HepG2 (cell line): ENCODE measurements at regions not wholly inside any gene's neighbourhood (a gene's known extent, or its start where the extent isn't known, plus 50 kb on each side); places are given as distances from the start of the nearest gene placed in this dataset.

Experiments
- ATAC-seq: fragments of 200-7000 bp; cut with Tn5 transposase; 3 replicates; pipeline ENCODE4 v1.9.1; 2020; ENCODE audit warnings: mild to moderate bottlenecking, moderate library complexity
- BruUV-seq: library from RNA; stranded (reverse); fragments of 400-500 nt; replicated peaks from 2 replicates; lab custom pipeline; 2021; lab: Mats Ljungman, UMichigan
- CTCF ChIA-PET: fragments of 300-600 bp; formaldehyde crosslinking; extraction: SDS; loops from one replicate; lab custom pipeline; 2021; ENCODE audit warnings: low total read pairs, inconsistent platforms, low intra/inter-chr PET ratio; lab: Yijun Ruan, JAX
- POLR2A ChIA-PET: fragments of 350-600 bp; sonication (Branson Sonifier 250); formaldehyde crosslinking; loops from one replicate; lab custom pipeline; 2020; ENCODE audit warnings: antibody characterized with exemption, inconsistent platforms; lab: Yijun Ruan, JAX
- DNase-seq: peaks from one replicate; pipeline ENCODE4 v3.0.0-alpha.2; 2015; ENCODE audit warnings: low spot score
- FAIRE-seq: peaks from 3 replicates; lab custom pipeline; 2011; peaks lifted over from hg19 to GRCh38; lab: Jason Lieb, UNC
- H2AFZ ChIP-seq: one replicate; pipeline ENCODE4 v1.6.1; 2011; ENCODE audit warnings: low read length, inconsistent platforms
- H3K27ac ChIP-seq: fragments of 300-600 bp; 3 replicates; pipeline ENCODE4 v1.8.0; 2011; ENCODE audit warnings: mixed run types, mild to moderate bottlenecking, mixed read lengths, low read length, inconsistent platforms; ENCODE audit not compliant: insufficient read depth; ENCODE audit errors: extremely low read length
- H3K27me3 ChIP-seq, 2 experiments: fragments of 200-600 bp in 1 of 2; 2 replicates in 1 of 2; 3 replicates in 1 of 2; pipeline versions ENCODE4 v1.6.0 to v1.8.0; 2011; ENCODE audit warnings: low read length in 2 of 2, mild to moderate bottlenecking in 2 of 2, moderate library complexity in 2 of 2, inconsistent platforms in 1 of 2; ENCODE audit not compliant: insufficient read depth in 2 of 2, control insufficient read depth in 1 of 2
- H3K36me3 ChIP-seq, 2 experiments: fragments of 200-600 bp in 1 of 2; replicated peaks in 1 of 2; 2 replicates in 1 of 2; 3 replicates in 1 of 2; pipeline versions ENCODE4 v1.5.1 to v1.8.0; 2011; ENCODE audit warnings: low read length in 2 of 2, inconsistent platforms in 1 of 2; ENCODE audit not compliant: insufficient read depth in 2 of 2, control insufficient read depth in 1 of 2
- H3K4me1 ChIP-seq: 2 replicates; pipeline ENCODE4 v1.5.1; 2012; ENCODE audit warnings: low read length, inconsistent platforms; ENCODE audit not compliant: insufficient read depth
- H3K4me2 ChIP-seq: 2 replicates; pipeline ENCODE4 v1.6.0; 2011; ENCODE audit warnings: low read depth, low read length, inconsistent platforms
- H3K4me3 ChIP-seq, 3 experiments: fragments of 200-600 bp in 1 of 3; sonication (generic), shearing (Covaris generic) in 1 of 3; replicated peaks in 1 of 3; 2 replicates each; pipeline ENCODE4 v1.5.1; 2011 to 2016; ENCODE audit warnings: low read length in 3 of 3, inconsistent platforms in 2 of 3, low read depth in 2 of 3, mild to moderate bottlenecking in 2 of 3, control low read depth in 1 of 3, mixed read lengths in 1 of 3; ENCODE audit not compliant: insufficient read depth in 1 of 3
- H3K79me2 ChIP-seq: one replicate; pipeline ENCODE4 v1.6.1; 2011; ENCODE audit warnings: low read length, inconsistent platforms; ENCODE audit not compliant: insufficient read depth
- H3K9ac ChIP-seq: 2 replicates; pipeline ENCODE4 v1.6.0; 2011; ENCODE audit warnings: mild to moderate bottlenecking, low read depth, low read length, inconsistent platforms; ENCODE audit not compliant: insufficient read depth
- H3K9me3 ChIP-seq: 2 replicates; pipeline ENCODE4 v1.5.1; 2012; ENCODE audit warnings: mild to moderate bottlenecking, low read length
- H4K20me1 ChIP-seq: 2 replicates; pipeline ENCODE4 v1.6.0; 2011; ENCODE audit warnings: inconsistent platforms, mild to moderate bottlenecking, low read length, moderate library complexity; ENCODE audit not compliant: insufficient read depth
- AKAP8 ChIP-seq: sonication (generic); formaldehyde crosslinking; IDR thresholded peaks from 2 replicates; pipeline ENCODE4 v1.5.1; 2020; ENCODE audit warnings: mild to moderate bottlenecking, missing genetic modification reagents
- ATF4 ChIP-seq, 2 experiments: fragments of 450-650 bp in 1 of 2; sonication (generic) in 1 of 2; formaldehyde crosslinking; IDR thresholded peaks; 2 replicates each; pipeline versions ENCODE4 v1.5.0 to v1.8.0; 2020 to 2022; ENCODE audit warnings: mild to moderate bottlenecking in 1 of 2, missing genetic modification reagents in 1 of 2
- ETV5 ChIP-seq: IDR thresholded peaks from 2 replicates; pipeline ENCODE4 v1.6.1; 2018; ENCODE audit warnings: missing biosample characterization, missing genetic modification reagents, inconsistent platforms, borderline replicate concordance
- FOSL2 ChIP-seq: sonication (generic); formaldehyde crosslinking; IDR thresholded peaks from 2 replicates; pipeline ENCODE4 v1.4.0; 2020; ENCODE audit warnings: missing genetic modification reagents
- GATAD1 ChIP-seq: IDR thresholded peaks from 2 replicates; pipeline ENCODE4 v1.6.1; 2016; ENCODE audit warnings: missing genetic modification reagents, missing compliant biosample characterization
- GPN1 ChIP-seq: sonication (generic); formaldehyde crosslinking; IDR thresholded peaks from 2 replicates; pipeline ENCODE4 v1.5.1; 2020; ENCODE audit warnings: missing genetic modification reagents, borderline replicate concordance
- HNF4G ChIP-seq, 2 experiments: sonication (generic) in 1 of 2; formaldehyde crosslinking in 1 of 2; IDR thresholded peaks; 2 replicates each; pipeline versions ENCODE4 v1.4.0 to v1.6.1; 2011 to 2020; ENCODE audit warnings: borderline replicate concordance in 2 of 2, low read depth in 2 of 2, mild to moderate bottlenecking in 2 of 2, low read length in 1 of 2, missing genetic modification reagents in 1 of 2, moderate library complexity in 1 of 2
- HNRNPK ChIP-seq: fragments of 200-400 bp; formaldehyde crosslinking; IDR thresholded peaks from 2 replicates; pipeline ENCODE4 v1.6.1; 2018; ENCODE audit warnings: low read length, low read depth, moderate library complexity, mild to moderate bottlenecking; ENCODE audit not compliant: poor library complexity, severe bottlenecking
- HOXA5 ChIP-seq: sonication (generic); formaldehyde crosslinking; IDR thresholded peaks from 2 replicates; pipeline ENCODE4 v1.4.0; 2020; ENCODE audit warnings: missing genetic modification reagents
- LRRFIP1 ChIP-seq: sonication (generic); formaldehyde crosslinking; conservative IDR thresholded peaks from 2 replicates; pipeline ENCODE4 v1.4.0; 2020; ENCODE audit warnings: missing genetic modification reagents
- PHF5A ChIP-seq: IDR thresholded peaks from one replicate; pipeline ENCODE4 v1.6.1; 2018; ENCODE audit warnings: low read depth, missing genetic modification reagents; ENCODE audit not compliant: unreplicated experiment
- PLRG1 ChIP-seq: fragments of 450-650 bp; conservative IDR thresholded peaks from 2 replicates; pipeline ENCODE4 v1.6.1; 2016
- SYNCRIP ChIP-seq: fragments of 200-400 bp; formaldehyde crosslinking; IDR thresholded peaks from 2 replicates; pipeline ENCODE4 v1.6.1; 2018; ENCODE audit warnings: mild to moderate bottlenecking, low read depth, low read length; ENCODE audit not compliant: insufficient read depth
- ZMYM4 ChIP-seq: sonication (generic); formaldehyde crosslinking; IDR thresholded peaks from 2 replicates; pipeline ENCODE4 v1.8.1; 2023; ENCODE audit warnings: mild to moderate bottlenecking, missing genetic modification reagents
- ZNF232 ChIP-seq: sonication (generic); formaldehyde crosslinking; IDR thresholded peaks from 2 replicates; pipeline ENCODE4 v1.4.0; 2020; ENCODE audit warnings: missing genetic modification reagents, borderline replicate concordance
- ZNF296 ChIP-seq: sonication (generic); formaldehyde crosslinking; conservative IDR thresholded peaks from 2 replicates; pipeline ENCODE4 v1.5.0; 2020; ENCODE audit warnings: mild to moderate bottlenecking, missing genetic modification reagents
- ZNF3 ChIP-seq: IDR thresholded peaks from 2 replicates; pipeline ENCODE4 v1.7.0; 2017; ENCODE audit warnings: inconsistent platforms
- in situ Hi-C: cut with HindIII; loops from 2 replicates; pipeline ENCODE4 v1.10.0; 2017; ENCODE audit warnings: low pct_unique_long_range_greater_than_20kb; ENCODE audit not compliant: extremely low pct_ligation_motif_present
- intact Hi-C: fragments of 100-400 bp; cut with micrococcal nuclease; formaldehyde crosslinking; loops from one replicate; pipeline ENCODE4 v1.10.0; 2022; ENCODE audit not compliant: unreplicated experiment

GRCh38 chr4:124469981-124470380 lies 242.6 kb downstream of the ANKRD50 start:
- Histone ChIP-seq H3K9me3 (no peaks in the 10 kb centered on the region), H3K36me3 (no peaks in the 10 kb centered on the region), H3K79me2 (no peaks in the 10 kb centered on the region), H2AFZ (no peak overlapping the region), H3K9ac (no peak overlapping the region), H3K27ac (no peak overlapping the region), H3K27me3 (no peaks in the 10 kb centered on the region; a peak in 1 of 5 replicates), H3K4me3 (no peak overlapping the region), H3K4me1 (no peaks in the 10 kb centered on the region), H3K4me2 (no peak overlapping the region), H4K20me1 (no peaks in the 10 kb centered on the region)
- FAIRE-seq (no peak), DNase-seq (no peak), ATAC-seq (no peak)
- in situ Hi-C loops (no loop called here), intact Hi-C loops (no loop called here)
- no TSS peak for BruUV-seq
- POLR2A ChIA-PET = no interaction called here
- no peak for TF ChIP-seq ZNF296 (CRISPR knock-in tag)
- no peak for TF ChIP-seq ZMYM4 (CRISPR knock-in tag)
- TF ChIP-seq SYNCRIP = no peak
- TF ChIP-seq HNRNPK = no peak
- TF ChIP-seq ZNF232 (CRISPR knock-in tag) = no peak
- no peak for TF ChIP-seq HOXA5 (CRISPR knock-in tag)
- TF ChIP-seq GATAD1 (CRISPR knock-in tag) = no peak
- TF ChIP-seq PLRG1 = no peak
- no peak for TF ChIP-seq PHF5A (CRISPR knock-in tag)
- TF ChIP-seq AKAP8 (CRISPR knock-in tag) = no peak
- TF ChIP-seq ZNF3 (CRISPR knock-in tag) = no peak
- TF ChIP-seq ETV5 (CRISPR knock-in tag) = no peak
- no peak for TF ChIP-seq LRRFIP1 (CRISPR knock-in tag)
- no peak for TF ChIP-seq ATF4 (CRISPR knock-in tag; IDR thresholded peaks at IDR 0.05)
- TF ChIP-seq FOSL2 (CRISPR knock-in tag) = no peak
- no peak for TF ChIP-seq HNF4G (IDR thresholded peaks at IDR 0.05; ENCODE audit: borderline replicate concordance, low read depth, low read length)
- no peak for TF ChIP-seq HNF4G (CRISPR knock-in tag; IDR thresholded peaks at IDR 0.05; ENCODE audit: borderline replicate concordance, low read depth)
- TF ChIP-seq GPN1 (CRISPR knock-in tag) = no peak
- CTCF ChIA-PET = no interaction called here
